Uterus (tissue), 2 donors: ENCODE measurements at regions not wholly inside any gene's neighbourhood (a gene's known extent, or its start where the extent isn't known, plus 50 kb on each side); places are given as distances from the start of the nearest gene placed in this dataset.
"Not testable (repeated sequence)": the region's sequence is repeated elsewhere in the genome, so short reads cannot be mapped to it uniquely, and the experiment has no call there.

Experiments
- POLR2A ChIP-seq, 2 donors: fragments of 450-650 bp; IDR thresholded peaks; one replicate each; pipeline ENCODE4 v1.6.1; 2016; ENCODE audit warnings: antibody characterized with exemption in 2 of 2, mild to moderate bottlenecking in 1 of 2, moderate library complexity in 1 of 2
- TF ChIP-seq, protein P1 (sequence below), 4 experiments: fragments of 200-600 bp in 2 of 4; fragments of 450-650 bp in 2 of 4; sonication (generic) in 2 of 4; IDR thresholded peaks; one replicate each; pipeline ENCODE4 v1.5.1; 2016 to 2019; ENCODE audit warnings: antibody characterized with exemption in 4 of 4, mild to moderate bottlenecking in 2 of 4, moderate library complexity in 1 of 4

DNA sequence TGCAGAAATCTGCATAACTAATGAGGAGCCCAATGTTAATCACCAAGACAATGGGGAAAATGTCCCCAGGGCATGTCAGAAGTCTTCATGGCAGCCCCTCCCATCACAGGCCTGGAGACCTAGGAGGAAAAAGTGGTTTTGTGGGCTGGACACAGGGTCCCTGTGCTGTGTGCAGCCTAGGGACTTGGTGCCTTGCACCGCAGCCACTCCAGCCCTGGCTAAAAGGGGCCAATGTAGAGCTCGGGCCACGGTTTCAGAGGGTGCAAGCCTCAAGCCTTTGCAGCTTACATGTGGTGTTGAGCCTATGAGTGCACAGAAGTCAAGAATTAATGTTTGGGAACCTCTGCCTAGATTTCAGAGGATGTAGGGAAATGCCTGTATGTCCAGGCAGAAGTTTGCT, 474.3 kb upstream of the ADGRB3 start:
- TF ChIP-seq, protein P1, sequence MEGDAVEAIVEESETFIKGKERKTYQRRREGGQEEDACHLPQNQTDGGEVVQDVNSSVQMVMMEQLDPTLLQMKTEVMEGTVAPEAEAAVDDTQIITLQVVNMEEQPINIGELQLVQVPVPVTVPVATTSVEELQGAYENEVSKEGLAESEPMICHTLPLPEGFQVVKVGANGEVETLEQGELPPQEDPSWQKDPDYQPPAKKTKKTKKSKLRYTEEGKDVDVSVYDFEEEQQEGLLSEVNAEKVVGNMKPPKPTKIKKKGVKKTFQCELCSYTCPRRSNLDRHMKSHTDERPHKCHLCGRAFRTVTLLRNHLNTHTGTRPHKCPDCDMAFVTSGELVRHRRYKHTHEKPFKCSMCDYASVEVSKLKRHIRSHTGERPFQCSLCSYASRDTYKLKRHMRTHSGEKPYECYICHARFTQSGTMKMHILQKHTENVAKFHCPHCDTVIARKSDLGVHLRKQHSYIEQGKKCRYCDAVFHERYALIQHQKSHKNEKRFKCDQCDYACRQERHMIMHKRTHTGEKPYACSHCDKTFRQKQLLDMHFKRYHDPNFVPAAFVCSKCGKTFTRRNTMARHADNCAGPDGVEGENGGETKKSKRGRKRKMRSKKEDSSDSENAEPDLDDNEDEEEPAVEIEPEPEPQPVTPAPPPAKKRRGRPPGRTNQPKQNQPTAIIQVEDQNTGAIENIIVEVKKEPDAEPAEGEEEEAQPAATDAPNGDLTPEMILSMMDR (IDR thresholded peaks at IDR 0.05): not testable (repeated sequence)
- not testable (repeated sequence) for TF ChIP-seq POLR2A (IDR thresholded peaks at IDR 0.05)
